ENCODE measurements at regions not wholly inside any gene's neighbourhood (a gene's known extent, or its start where the extent isn't known, plus 50 kb on each side); places are given as distances from the start of the nearest gene placed in this dataset.

- TF ChIP-seq GATA2 (IDR thresholded peaks at IDR 0.05; ENCODE audit: low read depth, low read length) (no peak), GATA3 (IDR thresholded peaks at IDR 0.05; ENCODE audit: low read depth, low read length) (no peak)
Measured at GRCh38 chr4:130092187-130093015, 996.4 kb downstream of the C4orf33 start.
